ENCODE measurements at regions not wholly inside any gene's neighbourhood (a gene's known extent, or its start where the extent isn't known, plus 50 kb on each side); places are given as distances from the start of the nearest gene placed in this dataset.
"Not testable (repeated sequence)": the region's sequence is repeated elsewhere in the genome, so short reads cannot be mapped to it uniquely, and the experiment has no call there.

- no peak for DNase-seq
These were observed 98.1 kb downstream of the CCDC71L start for GRCh38 chr7:106562711-106563366.

DNA sequence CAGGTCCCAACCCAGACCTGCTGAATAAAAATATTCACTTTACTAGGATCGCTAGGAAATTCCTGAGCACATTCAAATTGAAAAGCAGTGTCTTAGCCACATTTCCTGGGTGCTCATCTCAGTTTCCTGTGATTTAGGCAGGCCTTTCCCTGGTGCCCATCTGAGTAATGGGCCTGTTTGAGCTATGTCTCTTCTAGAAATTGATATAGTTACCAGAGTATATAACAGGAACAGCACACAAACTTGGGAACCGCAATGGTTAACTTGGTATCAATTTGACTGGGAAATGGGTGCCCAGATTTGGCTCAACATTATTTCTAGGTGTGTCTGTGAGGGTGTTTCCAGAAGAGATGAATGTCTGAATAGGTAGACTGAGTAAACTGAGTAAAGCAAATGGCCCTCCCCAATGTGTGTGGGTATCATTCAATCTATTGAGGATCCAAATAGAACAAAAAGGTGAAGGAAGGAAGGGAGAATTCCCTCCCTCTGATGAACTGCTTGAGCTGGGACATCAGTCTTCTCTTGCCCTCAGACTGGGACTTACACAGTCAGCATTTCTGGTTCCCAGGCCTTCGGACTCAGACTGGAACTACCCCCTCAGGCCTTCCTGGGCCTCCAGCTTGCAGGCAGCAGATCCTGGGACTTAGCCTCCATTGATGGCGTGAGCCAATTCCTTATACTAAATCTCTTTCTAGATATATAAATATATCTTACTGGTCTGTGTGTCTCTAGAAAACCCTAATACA, 99.1 kb downstream of the CCDC71L start:
- no peak for DNase-seq

DNA sequence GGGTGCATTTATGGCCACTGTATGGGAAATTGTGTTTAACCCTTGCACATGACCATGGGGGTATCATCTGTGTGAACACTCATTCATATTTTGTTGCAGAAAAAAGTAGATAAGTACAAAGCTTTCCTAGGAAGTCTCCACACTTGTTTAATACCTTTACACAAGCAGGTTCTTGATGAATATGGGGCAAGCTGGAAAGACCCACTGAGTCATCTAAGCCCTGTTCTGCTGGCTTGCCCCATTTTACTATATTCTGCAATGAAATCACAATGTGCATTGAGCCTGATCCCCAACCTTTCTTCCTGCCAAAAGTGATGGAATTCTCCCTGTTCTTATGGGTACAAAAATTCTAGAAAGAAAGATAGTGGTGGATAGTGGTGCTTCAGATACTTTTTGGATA, 99.8 kb downstream of the CCDC71L start:
- no peak for DNase-seq

DNA sequence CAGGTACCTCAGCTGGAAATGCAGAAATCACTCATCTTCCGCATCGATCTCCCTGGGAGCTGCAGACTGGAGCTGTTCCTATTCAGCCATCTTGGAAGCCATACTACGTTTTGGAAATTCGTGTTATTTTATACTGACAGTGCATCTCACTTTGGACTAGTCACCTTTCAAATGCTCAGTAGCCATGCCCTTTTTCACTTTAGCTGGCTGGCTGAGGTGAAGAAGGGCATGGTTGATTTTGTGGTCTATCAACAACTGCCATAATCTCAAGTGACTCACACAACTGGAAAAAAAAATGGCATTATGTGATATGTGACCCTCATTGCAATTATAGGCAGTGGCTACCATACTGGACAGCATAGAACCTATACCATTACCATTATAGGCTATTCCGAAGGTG, 100.5 kb downstream of the CCDC71L start:
- no peak for DNase-seq

DNA sequence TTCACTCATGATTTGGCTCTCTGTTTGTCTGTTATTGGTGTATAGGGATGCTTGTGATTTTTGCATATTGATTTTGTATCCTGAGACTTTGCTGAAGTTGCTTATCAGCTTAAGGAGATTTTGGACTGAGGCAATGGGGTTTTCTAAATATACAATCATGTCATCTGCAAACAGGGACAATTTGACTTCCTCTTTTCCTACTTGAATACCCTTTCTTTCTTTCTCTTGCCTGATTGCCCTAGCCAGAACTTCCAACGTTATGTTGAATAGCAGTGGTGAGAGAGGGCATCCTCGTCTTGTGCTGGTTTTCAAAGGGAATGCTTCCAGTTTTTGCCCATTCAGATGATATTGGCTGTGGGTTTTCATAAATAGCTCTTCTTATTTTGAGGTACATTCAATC, 104.7 kb downstream of the CCDC71L start:
- DNase-seq, result not testable (repeated sequence)

- DNase-seq, result not testable (repeated sequence)
These were observed 106.3 kb downstream of the CCDC71L start for GRCh38 chr7:106554623-106555022.

- no peak for DNase-seq
These were observed 107.5 kb downstream of the CCDC71L start for GRCh38 chr7:106553446-106553836.

DNA sequence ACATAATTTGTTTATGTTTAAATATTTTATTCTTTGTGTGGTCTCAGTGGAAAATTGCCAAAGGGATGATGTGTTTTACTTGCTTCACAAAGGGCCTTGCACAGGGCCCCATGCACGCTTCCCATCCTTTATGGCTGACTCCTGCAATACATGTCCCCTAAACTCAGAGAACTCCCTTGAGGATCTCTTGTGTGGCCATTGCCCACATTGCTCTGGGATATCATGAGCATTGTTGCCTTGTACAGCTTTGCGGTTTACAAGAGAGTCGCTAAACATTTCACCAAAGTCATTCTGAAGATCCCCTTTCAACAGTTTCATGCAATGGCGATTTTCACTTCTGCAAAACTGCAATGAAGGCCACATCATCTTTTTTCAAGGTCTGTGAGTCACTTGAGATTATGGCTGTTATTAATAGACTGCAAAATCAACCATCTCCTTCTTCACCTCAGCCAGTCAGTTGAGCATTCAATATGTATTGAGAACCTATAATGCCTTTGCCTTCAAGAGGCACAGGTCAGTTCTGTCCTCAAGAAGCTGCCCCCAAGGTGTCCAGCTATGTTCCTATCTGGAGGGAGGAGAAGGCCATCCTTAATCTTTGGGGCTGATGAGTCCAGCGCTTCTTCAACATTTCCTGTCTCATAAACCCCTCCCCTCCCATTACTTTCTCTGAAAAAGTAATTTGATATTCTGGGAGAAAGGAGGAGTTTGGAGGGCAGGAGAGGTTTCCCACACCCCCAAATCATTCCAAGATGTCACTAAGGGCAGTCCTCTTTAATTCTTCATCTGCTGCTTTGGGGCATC, 108.1 kb downstream of the CCDC71L start:
- no peak for DNase-seq

- DNase-seq, result no peak
These were observed 109.0 kb downstream of the CCDC71L start for GRCh38 chr7:106551936-106552335.

- DNase-seq, result no peak
These were observed 112.5 kb downstream of the CCDC71L start for GRCh38 chr7:106548491-106548890.

DNA sequence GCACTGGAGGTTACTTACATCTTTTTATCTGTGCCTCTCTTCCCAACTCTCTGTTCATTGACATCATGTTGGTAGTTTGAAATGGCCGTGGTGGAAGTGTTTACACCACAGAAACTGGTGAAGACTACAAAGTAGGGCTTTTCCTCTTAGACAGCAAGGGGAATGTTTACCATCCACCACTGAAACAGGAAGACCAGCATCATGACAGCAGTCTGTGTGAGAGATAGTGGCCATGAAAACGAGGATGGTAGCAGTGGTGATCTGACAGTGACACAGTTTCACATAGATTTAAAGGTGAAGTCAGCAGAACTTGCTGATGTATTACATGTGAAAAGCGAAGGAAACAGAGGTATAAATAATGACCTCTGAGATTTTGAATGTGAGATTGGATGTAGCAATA, 115.7 kb downstream of the CCDC71L start:
- no peak for DNase-seq

- no peak for DNase-seq
These were observed 117.7 kb downstream of the CCDC71L start for GRCh38 chr7:106543221-106543757.

DNA sequence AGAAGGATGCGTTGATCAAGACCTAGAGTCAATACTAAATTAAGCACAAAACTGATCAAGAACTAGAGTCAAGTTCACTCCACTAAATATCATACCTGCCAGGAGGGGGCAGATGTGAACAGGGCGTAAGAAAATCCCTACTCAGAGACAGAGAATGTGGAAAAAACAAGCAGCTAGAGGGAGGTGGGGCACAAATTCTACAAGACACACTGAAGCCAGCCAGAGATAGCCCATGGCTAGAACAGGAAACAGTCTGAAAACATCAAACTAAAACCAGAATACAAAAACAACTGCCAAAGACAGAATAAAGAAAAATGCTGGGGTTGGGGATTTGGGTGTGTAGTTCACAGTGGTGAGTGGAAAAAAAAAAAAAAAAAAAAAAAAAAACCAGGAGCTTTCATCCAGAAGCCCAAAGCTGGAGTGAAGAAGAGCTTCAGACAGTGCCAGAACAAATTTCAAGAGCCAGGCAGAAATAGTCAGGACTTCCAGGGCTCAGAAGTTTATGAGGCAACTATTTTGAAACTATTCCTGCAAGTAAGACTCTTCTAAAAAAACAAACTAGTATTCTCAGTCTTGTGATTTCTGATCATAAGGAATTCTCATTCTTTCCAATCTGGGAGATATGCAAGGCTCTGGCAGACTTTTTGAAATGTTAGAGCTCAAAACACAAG, 118.3 kb downstream of the CCDC71L start:
- no peak for DNase-seq

DNA sequence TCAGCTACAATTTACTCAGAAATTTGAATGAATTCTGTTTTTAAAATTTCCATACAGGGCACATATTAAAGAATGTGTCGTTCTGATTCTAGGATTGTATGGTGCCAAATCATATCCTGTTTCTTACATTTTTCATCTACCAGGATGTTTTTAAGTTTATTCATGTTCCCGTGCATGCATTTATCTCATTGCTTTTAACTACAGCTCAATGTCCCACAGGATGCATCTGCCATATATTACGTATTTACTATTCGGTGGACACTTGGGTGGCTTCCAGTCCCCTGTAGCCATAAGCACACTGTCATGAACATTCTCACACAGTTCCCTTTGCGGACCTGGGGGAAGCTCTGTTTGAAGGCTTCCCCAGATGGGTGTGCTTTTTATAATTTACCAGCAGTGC, 122.3 kb downstream of the CCDC71L start:
- no peak for DNase-seq

- DNase-seq, result no peak
These were observed 123.8 kb downstream of the CCDC71L start for GRCh38 chr7:106537119-106537518.

DNA sequence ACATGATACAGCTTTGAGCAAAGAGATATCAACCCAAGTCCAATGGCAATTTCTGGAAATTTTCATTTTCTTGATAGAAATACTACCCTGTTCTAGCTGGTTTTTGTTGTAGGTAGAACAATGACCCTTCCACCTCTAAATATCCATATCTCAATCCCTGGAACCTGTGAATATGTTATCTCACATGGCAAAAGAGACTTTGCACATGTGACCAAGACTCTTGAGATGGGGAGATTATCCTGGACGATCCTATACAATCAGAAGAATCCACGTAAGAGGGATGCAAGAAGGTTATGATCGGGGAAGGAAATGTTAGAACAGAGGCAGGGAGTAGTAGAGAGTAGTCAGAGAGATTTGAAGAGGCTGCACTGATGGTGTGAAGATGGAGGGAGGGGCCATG, 124.9 kb downstream of the CCDC71L start:
- no peak for DNase-seq

DNA sequence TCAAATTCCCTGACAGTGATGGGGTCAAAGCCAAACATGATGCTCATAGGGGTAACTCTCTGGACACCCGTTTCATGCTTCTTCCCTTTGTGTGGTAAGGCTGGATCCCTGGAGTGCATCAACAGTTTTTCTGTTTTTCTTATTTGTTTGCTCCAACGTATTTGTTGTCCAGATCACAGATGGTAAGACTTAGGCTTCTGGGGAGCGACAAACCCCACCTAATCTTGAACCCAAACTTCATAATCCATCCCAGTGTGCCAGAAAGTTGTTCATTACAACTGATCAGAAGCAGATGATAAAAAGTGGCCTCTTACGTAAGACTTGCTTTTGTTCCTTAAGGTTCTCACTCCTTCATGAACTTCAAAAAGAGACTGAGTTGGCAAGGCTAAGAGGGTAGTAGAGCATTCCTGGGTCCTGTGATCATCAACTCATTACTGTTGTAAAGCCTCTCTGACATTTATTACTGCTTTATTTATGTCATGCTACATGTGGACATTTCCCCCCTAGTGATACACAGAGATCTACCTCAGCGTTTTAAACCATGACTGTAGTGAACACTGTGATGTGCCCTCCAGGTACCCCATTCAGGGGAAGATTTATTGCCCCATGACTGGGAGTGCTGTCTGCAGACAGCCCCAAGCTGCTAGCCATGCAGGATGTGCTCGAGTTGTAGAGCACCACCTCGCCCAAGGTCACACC, 125.6 kb downstream of the CCDC71L start:
- DNase-seq, result no peak

- DNase-seq, result no peak
These were observed 126.6 kb downstream of the CCDC71L start for GRCh38 chr7:106534271-106534846.

DNA sequence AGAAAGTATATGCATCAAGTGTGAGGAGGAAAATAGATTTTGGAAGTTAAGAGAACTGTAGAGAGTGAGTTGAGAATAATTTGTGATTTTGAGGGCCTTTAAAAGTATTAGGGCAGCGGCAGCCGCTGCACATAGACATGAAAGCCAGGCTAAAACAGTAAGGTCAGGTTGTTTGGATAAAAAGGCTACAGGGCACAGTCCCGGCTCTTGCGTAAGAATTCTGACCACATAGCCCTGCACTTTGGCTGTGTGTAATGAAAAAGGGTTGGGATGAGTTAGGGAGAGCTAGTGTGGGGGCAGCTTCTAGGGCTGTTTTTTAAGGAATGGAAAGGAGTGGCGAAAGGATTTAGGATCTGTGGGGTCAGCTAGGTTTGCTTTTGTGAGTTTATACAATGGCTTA, 130.8 kb downstream of the CCDC71L start:
- DNase-seq, result not testable (repeated sequence)

GRCh38 chr7:106526617-106527016, 134.3 kb downstream of the CCDC71L start:
- not testable (repeated sequence) for DNase-seq

GRCh38 chr7:106524690-106525059, 136.3 kb downstream of the CCDC71L start:
- DNase-seq, result no peak

- DNase-seq, result no peak
These were observed 137.5 kb downstream of the CCDC71L start for GRCh38 chr7:106523482-106523881.
